ENCODE measurements at regions not wholly inside any gene's neighbourhood (a gene's known extent, or its start where the extent isn't known, plus 50 kb on each side); places are given as distances from the start of the nearest gene placed in this dataset.

GRCh38 chr10:106395041-106395749 is 769.3 kb downstream of the SORCS1 start:
- Mint-ChIP-seq H3K36me3 (ENCODE audit: insufficient read depth, unreplicated experiment) (no peaks in the 10 kb centered on the region), H3K27ac (ENCODE audit: unreplicated experiment) (no peak overlapping the region), H3K27me3 (ENCODE audit: insufficient read depth, unreplicated experiment) (no peaks in the 10 kb centered on the region), H3K4me1 (ENCODE audit: low read depth, unreplicated experiment) (no peaks in the 10 kb centered on the region), H3K9me3 (ENCODE audit: unreplicated experiment) (no peaks in the 10 kb centered on the region), H3K4me3 (ENCODE audit: unreplicated experiment) (no peak overlapping the region)
- POLR2A ChIA-PET, result no interaction called here
- Histone ChIP-seq H3K9me3 (no peaks in the 10 kb centered on the region), H3K27me3 (replicated peaks; ENCODE audit: control insufficient read depth, insufficient read depth, low read length) (no peaks in the 10 kb centered on the region), H3K36me3 (ENCODE audit: control insufficient read depth, insufficient read depth, low read length) (no peaks in the 10 kb centered on the region), H3K4me3 (ENCODE audit: low read depth, low read length) (no peak overlapping the region), H3K4me1 (no peaks in the 10 kb centered on the region)
- intact Hi-C loops (cut with micrococcal nuclease; ENCODE audit: unreplicated experiment), result no loop called here
- no TSS peak for BruUV-seq (replicated peaks)
- CTCF ChIA-PET, result no interaction called here
- TF ChIP-seq CTCF (IDR thresholded peaks at IDR 0.05; ENCODE audit: insufficient read depth in 1 of 2, low read depth in 1 of 2, low read length in 1 of 2, severe bottlenecking in 1 of 2, unreplicated experiment in 1 of 2), result no peak
- no peak for DNase-seq

- intact Hi-C loops (cut with micrococcal nuclease; ENCODE audit: unreplicated experiment), result no loop called here
- Histone ChIP-seq H3K9me3 (no peaks in the 10 kb centered on the region), H3K27me3 (replicated peaks; ENCODE audit: control insufficient read depth, insufficient read depth, low read length) (no peaks in the 10 kb centered on the region), H3K4me1 (no peaks in the 10 kb centered on the region), H3K36me3 (ENCODE audit: control insufficient read depth, insufficient read depth, low read length) (no peaks in the 10 kb centered on the region), H3K4me3 (ENCODE audit: low read depth, low read length) (no peak overlapping the region)
- H3K27ac Mint-ChIP-seq (ENCODE audit: unreplicated experiment), result no peak overlapping the region
- DNase-seq, result no peak
- ChIA-PET POLR2A (no interaction called here), CTCF (no interaction called here)
- BruUV-seq (replicated peaks), result no TSS peak
- H3K36me3 Mint-ChIP-seq (ENCODE audit: insufficient read depth, unreplicated experiment), result no peaks in the 10 kb centered on the region
- no peaks in the 10 kb centered on the region for H3K4me1 Mint-ChIP-seq (ENCODE audit: low read depth, unreplicated experiment)
- H3K9me3 Mint-ChIP-seq (ENCODE audit: unreplicated experiment), result no peaks in the 10 kb centered on the region
- no peak overlapping the region for H3K4me3 Mint-ChIP-seq (ENCODE audit: unreplicated experiment)
- TF ChIP-seq CTCF (IDR thresholded peaks at IDR 0.05; ENCODE audit: insufficient read depth in 1 of 2, low read depth in 1 of 2, low read length in 1 of 2, severe bottlenecking in 1 of 2, unreplicated experiment in 1 of 2), result no peak
- H3K27me3 Mint-ChIP-seq (ENCODE audit: insufficient read depth, unreplicated experiment), result no peaks in the 10 kb centered on the region
These were observed 771.7 kb downstream of the SORCS1 start for GRCh38 chr10:106392778-106393177.

- ChIA-PET POLR2A (no interaction called here), CTCF (no interaction called here)
- no peaks in the 10 kb centered on the region for H3K27me3 Mint-ChIP-seq (ENCODE audit: insufficient read depth, unreplicated experiment)
- Histone ChIP-seq H3K9me3 (no peaks in the 10 kb centered on the region), H3K4me1 (no peaks in the 10 kb centered on the region), H3K36me3 (ENCODE audit: control insufficient read depth, insufficient read depth, low read length) (no peaks in the 10 kb centered on the region), H3K27me3 (replicated peaks; ENCODE audit: control insufficient read depth, insufficient read depth, low read length) (no peaks in the 10 kb centered on the region), H3K4me3 (ENCODE audit: low read depth, low read length) (no peak overlapping the region)
- intact Hi-C loops (cut with micrococcal nuclease; ENCODE audit: unreplicated experiment), result no loop called here
- no peaks in the 10 kb centered on the region for H3K4me1 Mint-ChIP-seq (ENCODE audit: low read depth, unreplicated experiment)
- H3K27ac Mint-ChIP-seq (ENCODE audit: unreplicated experiment), result no peak overlapping the region
- BruUV-seq (replicated peaks), result no TSS peak
- H3K9me3 Mint-ChIP-seq (ENCODE audit: unreplicated experiment), result no peaks in the 10 kb centered on the region
- H3K36me3 Mint-ChIP-seq (ENCODE audit: insufficient read depth, unreplicated experiment), result no peaks in the 10 kb centered on the region
- no peak for TF ChIP-seq CTCF (IDR thresholded peaks at IDR 0.05; ENCODE audit: insufficient read depth in 1 of 2, low read depth in 1 of 2, low read length in 1 of 2, severe bottlenecking in 1 of 2, unreplicated experiment in 1 of 2)
- H3K4me3 Mint-ChIP-seq (ENCODE audit: unreplicated experiment), result no peak overlapping the region
- no peak for DNase-seq
These were observed 777.4 kb downstream of the SORCS1 start for GRCh38 chr10:106387063-106387462.

Measured in Caco-2 (cell line).